DND-41 (cell line): ENCODE measurements at regions not wholly inside any gene's neighbourhood (a gene's known extent, or its start where the extent isn't known, plus 50 kb on each side); places are given as distances from the start of the nearest gene placed in this dataset.

Source experiments
- CTCF ChIP-seq: IDR thresholded peaks from 2 replicates; pipeline ENCODE4 v1.5.1; 2012; ENCODE audit warnings: borderline replicate concordance, low read length, moderate library complexity, mild to moderate bottlenecking; ENCODE audit not compliant: poor library complexity, severe bottlenecking; ENCODE audit errors: extremely low read depth
- EZH2 ChIP-seq: IDR thresholded peaks from 3 replicates; pipeline ENCODE4 v1.6.1; 2012; ENCODE audit warnings: borderline replicate concordance, low read depth, mild to moderate bottlenecking, moderate library complexity, low read length, inconsistent platforms; ENCODE audit not compliant: severe bottlenecking

DNA sequence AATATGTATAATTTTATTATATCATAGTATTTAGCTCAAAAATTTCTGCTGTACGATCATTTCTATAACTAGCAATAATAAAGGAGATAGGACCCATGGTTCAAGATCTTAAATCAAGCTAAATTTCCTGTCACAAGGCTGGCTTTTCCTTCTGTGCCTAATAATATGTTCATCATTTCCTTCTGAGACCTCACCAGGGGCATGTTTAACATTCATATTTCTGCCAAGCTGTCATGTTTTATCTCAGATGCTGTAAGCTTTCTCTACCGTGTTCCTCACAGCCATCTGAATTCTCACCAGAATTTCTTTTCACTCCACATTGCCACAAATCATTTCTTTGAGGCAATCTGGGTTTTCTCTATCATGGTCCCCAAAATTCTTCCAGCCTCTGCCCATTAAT is 482.3 kb upstream of the SGCG start:
- no peak for TF ChIP-seq EZH2
- no peak for TF ChIP-seq CTCF
